HCT116 (cell line): ENCODE measurements at regions not wholly inside any gene's neighbourhood (a gene's known extent, or its start where the extent isn't known, plus 50 kb on each side); places are given as distances from the start of the nearest gene placed in this dataset.

Experiments
- ATAC-seq: fragments of 200-7000 bp; cut with Tn5 transposase; 2 replicates; pipeline ENCODE4 v1.9.1; 2020; ENCODE audit warnings: mild to moderate bottlenecking, moderate library complexity
- BruUV-seq: library from RNA; stranded (reverse); fragments of 400-500 nt; replicated peaks from 2 replicates; lab custom pipeline; 2021; lab: Mats Ljungman, UMichigan
- CTCF ChIA-PET: fragments of 300-600 bp; sonication (Branson Sonifier 250); formaldehyde crosslinking; loops from one replicate; lab custom pipeline; 2021; ENCODE audit warnings: antibody characterized with exemption; lab: Charles Lee
- POLR2A ChIA-PET: fragments of 300-600, 350-600 bp; sonication (Branson Sonifier 250); formaldehyde crosslinking; loops from one replicate; lab custom pipeline; 2021; ENCODE audit warnings: antibody characterized with exemption; lab: Charles Lee
- RAD21 ChIA-PET, 2 experiments: fragments of 300-600 bp; sonication (Branson Sonifier 250); formaldehyde crosslinking; loops; one replicate each; lab custom pipeline; 2023; ENCODE audit warnings: low total read pairs in 2 of 2; ENCODE audit not compliant: uncharacterized antibody in 2 of 2, unreplicated experiment in 2 of 2, low non-redundant PET in 1 of 2; lab: Charles Lee
- DNase-seq: peaks from one replicate; pipeline ENCODE4 v3.0.0-alpha.2; 2010; ENCODE audit warnings: low read depth, low spot score
- H2AFZ ChIP-seq: fragments of 200-600 bp; shearing (Covaris generic), sonication (generic); 2 replicates; pipeline ENCODE4 v1.6.1; 2017; ENCODE audit warnings: low read depth, mixed run types, mixed read lengths, antibody characterized with exemption, low read length; ENCODE audit not compliant: poor library complexity, severe bottlenecking
- H3K27ac ChIP-seq: 2 replicates; pipeline ENCODE4 v1.5.1; 2012; ENCODE audit warnings: low read depth, low read length
- H3K27me3 ChIP-seq: fragments of 200-600 bp; sonication (generic); 2 replicates; pipeline ENCODE4 v1.6.1; 2016; ENCODE audit warnings: mixed run types, low read length, mixed read lengths; ENCODE audit not compliant: insufficient read depth
- H3K36me3 ChIP-seq, 2 experiments: fragments of 200-500 bp in 1 of 2; fragments of 200-600 bp in 1 of 2; sonication (Bioruptor generic) in 1 of 2; sonication (generic) in 1 of 2; 2 replicates each; pipeline versions ENCODE4 v1.5.1 to v1.6.1; 2014 to 2016; ENCODE audit warnings: low read length in 2 of 2, inconsistent platforms in 1 of 2, mixed read lengths in 1 of 2, mixed run types in 1 of 2; ENCODE audit not compliant: insufficient read depth in 2 of 2, control insufficient read depth in 1 of 2
- H3K4me1 ChIP-seq, 2 experiments: fragments of 200-600 bp in 1 of 2; sonication (generic) in 1 of 2; 2 replicates each; pipeline versions ENCODE4 v1.5.1 to v1.6.1; 2012 to 2017; ENCODE audit warnings: low read length in 2 of 2, inconsistent platforms in 1 of 2, mild to moderate bottlenecking in 1 of 2, mixed read lengths in 1 of 2, mixed run types in 1 of 2, moderate library complexity in 1 of 2; ENCODE audit not compliant: insufficient read depth in 2 of 2, control insufficient read depth in 1 of 2
- H3K4me2 ChIP-seq: fragments of 200-600 bp; sonication (generic); 2 replicates; pipeline ENCODE4 v1.6.1; 2017; ENCODE audit warnings: mixed run types, low read length, mixed read lengths
- H3K4me3 ChIP-seq, 2 experiments: fragments of 200-600 bp in 1 of 2; sonication (generic) in 1 of 2; replicated peaks in 1 of 2; 2 replicates each; pipeline ENCODE4 v1.5.1; 2011 to 2016; ENCODE audit warnings: low read length in 2 of 2, control low read depth in 1 of 2, low read depth in 1 of 2, mild to moderate bottlenecking in 1 of 2, mixed read lengths in 1 of 2, mixed run types in 1 of 2
- H3K79me2 ChIP-seq: fragments of 200-600 bp; sonication (generic); 2 replicates; pipeline ENCODE4 v1.6.1; 2017; ENCODE audit warnings: mild to moderate bottlenecking, mixed run types, low read length, moderate library complexity, mixed read lengths; ENCODE audit not compliant: insufficient read depth
- H3K9ac ChIP-seq: fragments of 200-600 bp; sonication (generic); 2 replicates; pipeline ENCODE4 v1.6.1; 2016; ENCODE audit warnings: low read length, mixed read lengths
- H3K9me2 ChIP-seq: fragments of 200-600 bp; sonication (generic), shearing (Covaris generic); 2 replicates; pipeline ENCODE4 v1.6.1; 2017; ENCODE audit warnings: mixed run types, mild to moderate bottlenecking, moderate library complexity; ENCODE audit not compliant: insufficient read depth
- H3K9me3 ChIP-seq, 2 experiments: fragments of 200-500 bp in 1 of 2; fragments of 200-600 bp in 1 of 2; sonication (Bioruptor generic) in 1 of 2; sonication (generic) in 1 of 2; 2 replicates each; pipeline ENCODE4 v1.6.1; 2014 to 2017; ENCODE audit warnings: low read length in 2 of 2, mixed read lengths in 2 of 2, inconsistent platforms in 1 of 2, low read depth in 1 of 2, mild to moderate bottlenecking in 1 of 2, mixed run types in 1 of 2, moderate library complexity in 1 of 2; ENCODE audit not compliant: control insufficient read depth in 1 of 2, insufficient read depth in 1 of 2
- H4K20me1 ChIP-seq: fragments of 200-600 bp; sonication (generic), shearing (Covaris generic); 2 replicates; pipeline ENCODE4 v1.6.1; 2017; ENCODE audit warnings: mixed run types, mild to moderate bottlenecking, moderate library complexity; ENCODE audit not compliant: insufficient read depth
- CBX3 ChIP-seq: IDR thresholded peaks from 2 replicates; pipeline ENCODE4 v1.6.1; 2012; ENCODE audit warnings: low read depth
- CEBPB ChIP-seq: IDR thresholded peaks from 2 replicates; pipeline ENCODE4 v1.6.1; 2012; ENCODE audit warnings: low read depth
- CTCF ChIP-seq, 3 experiments: fragments of 200-600 bp in 1 of 3; sonication (generic) in 1 of 3; IDR thresholded peaks in 2 of 3; conservative IDR thresholded peaks in 1 of 3; 2 replicates each; pipeline ENCODE4 v1.5.1; 2012 to 2017; ENCODE audit warnings: low read depth in 2 of 3, low read length in 2 of 3, antibody characterized with exemption in 1 of 3, borderline replicate concordance in 1 of 3, control low read depth in 1 of 3, mild to moderate bottlenecking in 1 of 3, mixed read lengths in 1 of 3, mixed run types in 1 of 3, moderate library complexity in 1 of 3; ENCODE audit not compliant: insufficient read depth in 1 of 3
- EGR1 ChIP-seq: IDR thresholded peaks from 2 replicates; pipeline ENCODE4 v1.6.1; 2012; ENCODE audit warnings: low read depth
- EZH2 ChIP-seq: fragments of 200-600 bp; sonication (generic); IDR thresholded peaks from 2 replicates; pipeline ENCODE4 v1.6.1; 2017; ENCODE audit warnings: antibody characterized with exemption, mixed run types
- EZH2phosphoT487 ChIP-seq: fragments of 200-600 bp; IDR thresholded peaks from 2 replicates; pipeline ENCODE4 v1.6.1; 2018; ENCODE audit warnings: antibody characterized with exemption, borderline replicate concordance
- FOSL1 ChIP-seq: IDR thresholded peaks from 2 replicates; pipeline ENCODE4 v1.6.1; 2012; ENCODE audit warnings: low read depth
- JUND ChIP-seq: IDR thresholded peaks from 2 replicates; pipeline ENCODE4 v1.6.1; 2012
- POLR2A ChIP-seq: IDR thresholded peaks from 2 replicates; pipeline ENCODE4 v1.7.0; 2011; ENCODE audit warnings: borderline replicate concordance; ENCODE audit not compliant: insufficient read depth, insufficient read length; ENCODE audit errors: extremely low read depth
- POLR2AphosphoS5 ChIP-seq: IDR thresholded peaks from 2 replicates; pipeline ENCODE4 v1.6.1; 2011; ENCODE audit warnings: mild to moderate bottlenecking, low read depth, low read length, moderate library complexity
- RAD21 ChIP-seq: IDR thresholded peaks from 2 replicates; pipeline ENCODE4 v1.6.1; 2012; ENCODE audit warnings: low read depth, mild to moderate bottlenecking
- SP1 ChIP-seq: IDR thresholded peaks from 2 replicates; pipeline ENCODE4 v1.6.1; 2012; ENCODE audit warnings: low read depth
- TCF7L2 ChIP-seq: IDR thresholded peaks from 2 replicates; pipeline ENCODE4 v1.7.0; 2011; ENCODE audit warnings: borderline replicate concordance, inconsistent platforms; ENCODE audit not compliant: insufficient read depth, insufficient read length; ENCODE audit errors: extremely low read depth
- YY1 ChIP-seq: IDR thresholded peaks from 2 replicates; pipeline ENCODE4 v1.6.1; 2011; ENCODE audit warnings: low read length, low read depth, moderate library complexity, mild to moderate bottlenecking; ENCODE audit not compliant: insufficient replicate concordance; ENCODE audit errors: extremely low read depth
- ZFX ChIP-seq: fragments of 450-650 bp; IDR thresholded peaks from 2 replicates; pipeline ENCODE4 v1.6.1; 2017
- intact Hi-C: fragments of 100-400 bp; cut with micrococcal nuclease; formaldehyde crosslinking; loops from 2 replicates; pipeline ENCODE4 v1.10.0; 2022
- TF ChIP-seq, protein P1 (sequence below): IDR thresholded peaks from 2 replicates; pipeline ENCODE4 v1.6.1; 2011; ENCODE audit warnings: mild to moderate bottlenecking, low read length, moderate library complexity; ENCODE audit not compliant: insufficient replicate concordance; ENCODE audit errors: extremely low read depth

DNA sequence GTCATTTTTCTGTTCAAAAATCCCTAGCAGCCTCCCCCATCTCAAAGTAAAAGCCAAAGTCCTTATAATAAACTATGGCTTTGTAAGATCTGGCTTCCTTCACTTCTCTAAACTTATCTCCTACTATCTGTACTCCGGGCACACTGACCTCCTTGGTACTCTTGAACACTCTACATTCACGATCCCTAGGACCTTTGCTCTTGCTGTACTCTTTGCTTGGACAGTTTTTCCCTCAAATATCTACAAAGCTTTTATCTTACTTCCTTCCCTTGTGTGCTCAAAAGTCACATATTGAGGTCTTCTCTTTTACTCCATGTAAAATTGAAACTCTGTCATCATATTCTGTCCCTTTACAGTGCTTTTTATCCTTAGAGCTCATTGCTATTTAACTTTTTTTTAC, 616.6 kb downstream of the IRS1 start:
- no peak for TF ChIP-seq JUND
- TF ChIP-seq POLR2AphosphoS5, result no peak
- no peak for TF ChIP-seq POLR2A
- no peak for TF ChIP-seq EZH2phosphoT487
- no peak for TF ChIP-seq ZFX
- TF ChIP-seq RAD21, result no peak
- TF ChIP-seq CTCF (IDR thresholded peaks at IDR 0.05 in 2 of 3, conservative IDR thresholded peaks at IDR 0.05 in 1 of 3; ENCODE audit: borderline replicate concordance in 1 of 3, insufficient read depth in 1 of 3, low read depth in 2 of 3, low read length in 2 of 3), result no peak
- no peak for TF ChIP-seq FOSL1
- TF ChIP-seq CEBPB, result no peak
- no peak for TF ChIP-seq SP1
- no peak for TF ChIP-seq CBX3
- TF ChIP-seq YY1, result no peak
- TF ChIP-seq, protein P1, sequence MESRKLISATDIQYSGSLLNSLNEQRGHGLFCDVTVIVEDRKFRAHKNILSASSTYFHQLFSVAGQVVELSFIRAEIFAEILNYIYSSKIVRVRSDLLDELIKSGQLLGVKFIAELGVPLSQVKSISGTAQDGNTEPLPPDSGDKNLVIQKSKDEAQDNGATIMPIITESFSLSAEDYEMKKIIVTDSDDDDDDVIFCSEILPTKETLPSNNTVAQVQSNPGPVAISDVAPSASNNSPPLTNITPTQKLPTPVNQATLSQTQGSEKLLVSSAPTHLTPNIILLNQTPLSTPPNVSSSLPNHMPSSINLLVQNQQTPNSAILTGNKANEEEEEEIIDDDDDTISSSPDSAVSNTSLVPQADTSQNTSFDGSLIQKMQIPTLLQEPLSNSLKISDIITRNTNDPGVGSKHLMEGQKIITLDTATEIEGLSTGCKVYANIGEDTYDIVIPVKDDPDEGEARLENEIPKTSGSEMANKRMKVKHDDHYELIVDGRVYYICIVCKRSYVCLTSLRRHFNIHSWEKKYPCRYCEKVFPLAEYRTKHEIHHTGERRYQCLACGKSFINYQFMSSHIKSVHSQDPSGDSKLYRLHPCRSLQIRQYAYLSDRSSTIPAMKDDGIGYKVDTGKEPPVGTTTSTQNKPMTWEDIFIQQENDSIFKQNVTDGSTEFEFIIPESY, result no peak
- TF ChIP-seq TCF7L2, result no peak
- TF ChIP-seq EZH2, result no peak
- TF ChIP-seq EGR1, result no peak
- Histone ChIP-seq H3K36me3 (peaks cover 0 to 15% of the 10 kb centered on the region in 2 experiments; a peak in 2 of 4 replicates), H4K20me1 (no peaks in the 10 kb centered on the region), H3K4me3 (no peak overlapping the region), H3K9me2 (no peaks in the 10 kb centered on the region), H3K9ac (peak overlapping the region; percentile 79), H3K9me3 (no peaks in the 10 kb centered on the region), H3K79me2 (peaks cover 61% of the 10 kb centered on the region), H2AFZ (no peak overlapping the region), H3K4me2 (peak overlapping the region; percentile 16; the same call in 1 of the 2 replicates), H3K4me1 (peaks cover 79 to 100% of the 10 kb centered on the region in 2 experiments), H3K27me3 (no peaks in the 10 kb centered on the region), H3K27ac (peak overlapping the region; percentile 95)
- no TSS peak for BruUV-seq
- POLR2A ChIA-PET, result interaction anchor here (0.8 to 3.1 kb wide), 5 partner anchors 10 to 469 kb away, joined by 3 to 16 read pairs (median 4); no protein-coding TSS in a partner anchor
- CTCF ChIA-PET, result interaction anchor here (1.0 kb wide), 1 partner anchor 619 kb away, joined by 3 read pairs; no protein-coding TSS in a partner anchor
- no peak for ATAC-seq
- no peak for DNase-seq
- intact Hi-C loops, result loop anchor here (10.0 kb wide), 2 partner anchors 148 to 812 kb away; no protein-coding TSS in a partner anchor
- RAD21 ChIA-PET, result no interaction called here
